Upper lobe of left lung (tissue), 4 donors: ENCODE measurements at regions not wholly inside any gene's neighbourhood (a gene's known extent, or its start where the extent isn't known, plus 50 kb on each side); places are given as distances from the start of the nearest gene placed in this dataset.

ENCODE experiments used
- POLR2A ChIP-seq, 4 donors: fragments of 450-650 bp; IDR thresholded peaks; one replicate each; pipeline ENCODE4 v1.5.1; 2016 to 2017; ENCODE audit warnings: antibody characterized with exemption in 4 of 4, mild to moderate bottlenecking in 2 of 4
- TF ChIP-seq, protein P1 (sequence below), 6 experiments: fragments of 450-650 bp in 4 of 6; fragments of 200-600 bp in 2 of 6; sonication (generic) in 2 of 6; IDR thresholded peaks; one replicate each; pipeline ENCODE4 v1.5.1; 2016 to 2019; ENCODE audit warnings: antibody characterized with exemption in 6 of 6

GRCh38 chr5:99133921-99134320 lies 205.1 kb upstream of the CHD1 start:
- TF ChIP-seq, protein P1, sequence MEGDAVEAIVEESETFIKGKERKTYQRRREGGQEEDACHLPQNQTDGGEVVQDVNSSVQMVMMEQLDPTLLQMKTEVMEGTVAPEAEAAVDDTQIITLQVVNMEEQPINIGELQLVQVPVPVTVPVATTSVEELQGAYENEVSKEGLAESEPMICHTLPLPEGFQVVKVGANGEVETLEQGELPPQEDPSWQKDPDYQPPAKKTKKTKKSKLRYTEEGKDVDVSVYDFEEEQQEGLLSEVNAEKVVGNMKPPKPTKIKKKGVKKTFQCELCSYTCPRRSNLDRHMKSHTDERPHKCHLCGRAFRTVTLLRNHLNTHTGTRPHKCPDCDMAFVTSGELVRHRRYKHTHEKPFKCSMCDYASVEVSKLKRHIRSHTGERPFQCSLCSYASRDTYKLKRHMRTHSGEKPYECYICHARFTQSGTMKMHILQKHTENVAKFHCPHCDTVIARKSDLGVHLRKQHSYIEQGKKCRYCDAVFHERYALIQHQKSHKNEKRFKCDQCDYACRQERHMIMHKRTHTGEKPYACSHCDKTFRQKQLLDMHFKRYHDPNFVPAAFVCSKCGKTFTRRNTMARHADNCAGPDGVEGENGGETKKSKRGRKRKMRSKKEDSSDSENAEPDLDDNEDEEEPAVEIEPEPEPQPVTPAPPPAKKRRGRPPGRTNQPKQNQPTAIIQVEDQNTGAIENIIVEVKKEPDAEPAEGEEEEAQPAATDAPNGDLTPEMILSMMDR (IDR thresholded peaks at IDR 0.05) = no peak
- no peak for TF ChIP-seq POLR2A (IDR thresholded peaks at IDR 0.05)
